ENCODE measurements at regions not wholly inside any gene's neighbourhood (a gene's known extent, or its start where the extent isn't known, plus 50 kb on each side); places are given as distances from the start of the nearest gene placed in this dataset.
A peak's percentile ranks its signal among the peaks of the same experiment; 100 is the strongest.

GRCh38 chr4:24279469-24279868 lies 304.9 kb downstream of the DHX15 start:
- H3K27me3 ChIP-seq, result no peaks in the 10 kb centered on the region
- H3K4me3 ChIP-seq, result peak overlapping the region in 2 of 10 donors; percentile 5 to 27
- no peaks in the 10 kb centered on the region for H3K36me3 ChIP-seq
- peaks cover 0 to 4% (median 0%) of the 10 kb centered on the region in 9 donors for H3K4me1 ChIP-seq
- intact Hi-C loops (cut with DNase I), result loop anchor here in 1 of 10 donors (10.0 kb wide), 1 partner anchor 125 kb away; no protein-coding TSS in a partner anchor
- peak overlapping the region in 4 of 10 donors; percentile 18 to 42 (median 24) for H3K27ac ChIP-seq
- no peaks in the 10 kb centered on the region for H3K9me3 ChIP-seq
- no peak for TF ChIP-seq CTCF (IDR thresholded peaks at IDR 0.05)
- ATAC-seq (peak in 5 of 8 donors; percentile 49 to 70 (median 63)), DNase-seq (no peak)
- WGBS, 2 donors, result 68 to 75% methylated on average over 8 of the region's 8 CpGs

- no peaks in the 10 kb centered on the region for H3K9me3 ChIP-seq
- no peak for TF ChIP-seq CTCF (IDR thresholded peaks at IDR 0.05)
- peaks cover 0 to 4% (median 0%) of the 10 kb centered on the region in 9 donors for H3K4me1 ChIP-seq
- H3K36me3 ChIP-seq, result no peaks in the 10 kb centered on the region
- no peak for DNase-seq
- no peak for ATAC-seq
- no peak overlapping the region for H3K27ac ChIP-seq
- no peaks in the 10 kb centered on the region for H3K27me3 ChIP-seq
- H3K4me3 ChIP-seq, result no peak overlapping the region
- WGBS, 2 donors, result 60 to 68% methylated on average over 4 of the region's 4 CpGs
- intact Hi-C loops (cut with DNase I), result loop anchor here in 1 of 10 donors (10.0 kb wide), 1 partner anchor 126 kb away; no protein-coding TSS in a partner anchor
Observed at GRCh38 chr4:24278693-24279092, 305.7 kb downstream of the DHX15 start.

GRCh38 chr4:24274381-24274941 lies 309.9 kb downstream of the DHX15 start:
- H3K9me3 ChIP-seq, result no peaks in the 10 kb centered on the region
- no peak for DNase-seq
- TF ChIP-seq CTCF (IDR thresholded peaks at IDR 0.05), result no peak
- H3K27me3 ChIP-seq, result no peaks in the 10 kb centered on the region
- H3K27ac ChIP-seq, result no peak overlapping the region
- no peak overlapping the region for H3K4me3 ChIP-seq
- 85% methylated on average over 3 of the region's 3 CpGs for WGBS, 2 donors
- peaks cover 0 to under 1% (median 0%) of the 10 kb centered on the region in 9 donors for H3K4me1 ChIP-seq
- no peaks in the 10 kb centered on the region for H3K36me3 ChIP-seq
- ATAC-seq, result no peak
- intact Hi-C loops (cut with DNase I), result loop anchor here in 1 of 10 donors (10.0 kb wide), 1 partner anchor 130 kb away; no protein-coding TSS in a partner anchor

GRCh38 chr4:24273136-24273535 lies 311.2 kb downstream of the DHX15 start:
- 87 to 91% methylated on average over 4 of the region's 4 CpGs for WGBS, 2 donors
- ATAC-seq (no peak), DNase-seq (no peak)
- Histone ChIP-seq H3K27ac (no peak overlapping the region), H3K27me3 (no peaks in the 10 kb centered on the region), H3K4me3 (no peak overlapping the region), H3K4me1 (no peaks in the 10 kb centered on the region), H3K9me3 (no peaks in the 10 kb centered on the region), H3K36me3 (no peaks in the 10 kb centered on the region)
- intact Hi-C loops (cut with DNase I), result loop anchor here in 1 of 10 donors (10.0 kb wide), 1 partner anchor 132 kb away; no protein-coding TSS in a partner anchor
- no peak for TF ChIP-seq CTCF (IDR thresholded peaks at IDR 0.05)
